Loucy (cell line): ENCODE measurements at regions not wholly inside any gene's neighbourhood (a gene's known extent, or its start where the extent isn't known, plus 50 kb on each side); places are given as distances from the start of the nearest gene placed in this dataset.

Source experiments
- CTCF ChIP-seq: fragments of 200-600 bp; sonication (generic); conservative IDR thresholded peaks from 2 replicates; pipeline ENCODE4 v1.5.1; 2014; ENCODE audit warnings: mild to moderate bottlenecking, antibody characterized with exemption, low read length
- EZH2phosphoT487 ChIP-seq: fragments of 200-600 bp; IDR thresholded peaks from 2 replicates; pipeline ENCODE4 v1.6.1; 2018; ENCODE audit warnings: antibody characterized with exemption, mild to moderate bottlenecking, moderate library complexity, borderline replicate concordance

GRCh38 chr4:125891597-125892258 is 577.0 kb downstream of the FAT4 start:
- TF ChIP-seq CTCF (no peak), EZH2phosphoT487 (no peak)
